PC-9 (cell line): ENCODE measurements at regions not wholly inside any gene's neighbourhood (a gene's known extent, or its start where the extent isn't known, plus 50 kb on each side); places are given as distances from the start of the nearest gene placed in this dataset.

Experiments
- BruUV-seq: library from RNA; stranded (reverse); fragments of 400-500 nt; replicated peaks from 2 replicates; lab custom pipeline; 2021; lab: Mats Ljungman, UMichigan
- CTCF ChIA-PET: fragments of 300-600 bp; sonication (Branson Sonifier 250); formaldehyde crosslinking; loops from one replicate; lab custom pipeline; 2022; ENCODE audit warnings: antibody characterized with exemption; lab: Charles Lee
- POLR2A ChIA-PET: fragments of 300-600 bp; sonication (Branson Sonifier 250); formaldehyde crosslinking; loops from one replicate; lab custom pipeline; 2022; ENCODE audit warnings: antibody characterized with exemption; ENCODE audit not compliant: unreplicated experiment; lab: Charles Lee
- DNase-seq, 2 experiments: peaks; one replicate each; pipeline versions ENCODE4 v3.0.0 to v3.0.0-alpha.2; 2015 to 2022; ENCODE audit warnings: mixed read lengths in 1 of 2
- H2AFZ ChIP-seq: fragments of 200-600 bp; sonication (generic); 2 replicates; pipeline ENCODE4 v1.8.1; 2017; ENCODE audit warnings: antibody characterized with exemption
- H3F3A ChIP-seq: fragments of 200-600 bp; sonication (generic); 2 replicates; pipeline ENCODE4 v1.8.1; 2017; ENCODE audit warnings: antibody characterized with exemption, mild to moderate bottlenecking, low read depth; ENCODE audit not compliant: insufficient read depth
- H3K27ac ChIP-seq: fragments of 200-600 bp; sonication (generic); 2 replicates; pipeline ENCODE4 v1.6.1; 2016; ENCODE audit warnings: mixed run types
- H3K27me3 ChIP-seq: fragments of 200-600 bp; sonication (generic); 2 replicates; pipeline ENCODE4 v1.6.1; 2016; ENCODE audit warnings: low read depth, mixed run types; ENCODE audit not compliant: insufficient read depth
- H3K36me3 ChIP-seq: fragments of 200-600 bp; sonication (generic); 2 replicates; pipeline ENCODE4 v1.6.1; 2016; ENCODE audit warnings: low read depth, mixed run types
- H3K4me1 ChIP-seq: fragments of 200-600 bp; sonication (generic); replicated peaks from 2 replicates; pipeline ENCODE4 v1.6.1; 2016; ENCODE audit warnings: mixed run types; ENCODE audit not compliant: insufficient read depth
- H3K4me2 ChIP-seq: fragments of 200-600 bp; sonication (generic); 2 replicates; pipeline ENCODE4 v1.6.1; 2017; ENCODE audit warnings: mixed run types
- H3K4me3 ChIP-seq: fragments of 200-600 bp; sonication (generic); 2 replicates; pipeline ENCODE4 v1.6.1; 2016; ENCODE audit warnings: mixed run types
- H3K79me2 ChIP-seq: fragments of 200-600 bp; sonication (generic); 2 replicates; pipeline ENCODE4 v1.6.1; 2017; ENCODE audit warnings: low read depth, mixed run types
- H3K9me2 ChIP-seq: fragments of 200-600 bp; sonication (generic); 2 replicates; pipeline ENCODE4 v1.8.1; 2017; ENCODE audit warnings: mild to moderate bottlenecking; ENCODE audit not compliant: insufficient read depth
- H3K9me3 ChIP-seq: fragments of 200-600 bp; sonication (generic); 2 replicates; pipeline ENCODE4 v1.8.1; 2016; ENCODE audit warnings: low read depth; ENCODE audit not compliant: insufficient read depth
- H4K20me1 ChIP-seq: fragments of 200-600 bp; sonication (generic); 2 replicates; pipeline ENCODE4 v1.8.1; 2017; ENCODE audit not compliant: insufficient read depth
- EZH2 ChIP-seq: fragments of 200-600 bp; sonication (generic); IDR thresholded peaks from 2 replicates; pipeline ENCODE4 v1.8.0; 2017; ENCODE audit warnings: antibody characterized with exemption, low read depth
- intact Hi-C: fragments of 100-400 bp; cut with micrococcal nuclease; formaldehyde crosslinking; loops from one replicate; pipeline ENCODE4 v1.10.0; 2022; ENCODE audit not compliant: unreplicated experiment
- TF ChIP-seq, protein P1 (sequence below): fragments of 200-600 bp; sonication (generic); conservative IDR thresholded peaks from 2 replicates; pipeline ENCODE4 v1.6.1; 2017; ENCODE audit warnings: mixed run types, antibody characterized with exemption, mild to moderate bottlenecking, moderate library complexity

DNA sequence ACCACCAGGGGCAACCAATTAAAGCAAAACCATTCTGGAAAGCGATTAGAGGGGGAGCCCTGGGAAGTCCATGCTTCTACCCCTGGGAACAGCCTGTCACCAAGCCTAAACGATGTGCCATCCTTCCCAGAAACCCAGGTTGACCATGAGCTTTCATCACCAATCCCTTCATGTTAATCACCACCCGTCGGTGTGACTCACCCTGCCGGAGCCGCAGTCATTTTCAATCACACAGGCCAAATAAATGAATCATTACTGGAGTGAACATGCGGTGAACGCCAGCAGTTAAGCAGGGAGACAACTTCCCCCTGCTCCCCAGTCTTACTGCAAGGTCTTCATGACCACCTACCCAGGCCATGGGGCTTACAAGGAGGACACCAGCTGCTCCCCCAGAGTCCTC lies 308.8 kb downstream of the AJAP1 start:
- H3K4me2 ChIP-seq = no peak overlapping the region
- DNase-seq = no peak
- peaks cover 9% of the 10 kb centered on the region; the same call in 1 of the 2 replicates for H3K27me3 ChIP-seq
- intact Hi-C loops = no loop called here
- H3F3A ChIP-seq = no peaks in the 10 kb centered on the region
- no peaks in the 10 kb centered on the region for H3K9me2 ChIP-seq
- H3K4me3 ChIP-seq = no peak overlapping the region
- no peak for TF ChIP-seq EZH2
- TF ChIP-seq, protein P1, sequence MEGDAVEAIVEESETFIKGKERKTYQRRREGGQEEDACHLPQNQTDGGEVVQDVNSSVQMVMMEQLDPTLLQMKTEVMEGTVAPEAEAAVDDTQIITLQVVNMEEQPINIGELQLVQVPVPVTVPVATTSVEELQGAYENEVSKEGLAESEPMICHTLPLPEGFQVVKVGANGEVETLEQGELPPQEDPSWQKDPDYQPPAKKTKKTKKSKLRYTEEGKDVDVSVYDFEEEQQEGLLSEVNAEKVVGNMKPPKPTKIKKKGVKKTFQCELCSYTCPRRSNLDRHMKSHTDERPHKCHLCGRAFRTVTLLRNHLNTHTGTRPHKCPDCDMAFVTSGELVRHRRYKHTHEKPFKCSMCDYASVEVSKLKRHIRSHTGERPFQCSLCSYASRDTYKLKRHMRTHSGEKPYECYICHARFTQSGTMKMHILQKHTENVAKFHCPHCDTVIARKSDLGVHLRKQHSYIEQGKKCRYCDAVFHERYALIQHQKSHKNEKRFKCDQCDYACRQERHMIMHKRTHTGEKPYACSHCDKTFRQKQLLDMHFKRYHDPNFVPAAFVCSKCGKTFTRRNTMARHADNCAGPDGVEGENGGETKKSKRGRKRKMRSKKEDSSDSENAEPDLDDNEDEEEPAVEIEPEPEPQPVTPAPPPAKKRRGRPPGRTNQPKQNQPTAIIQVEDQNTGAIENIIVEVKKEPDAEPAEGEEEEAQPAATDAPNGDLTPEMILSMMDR = no peak
- H3K36me3 ChIP-seq = no peaks in the 10 kb centered on the region
- H2AFZ ChIP-seq = no peak overlapping the region
- H4K20me1 ChIP-seq = no peaks in the 10 kb centered on the region
- ChIA-PET POLR2A (no interaction called here), CTCF (no interaction called here)
- no peaks in the 10 kb centered on the region for H3K4me1 ChIP-seq
- no TSS peak for BruUV-seq
- no peaks in the 10 kb centered on the region for H3K9me3 ChIP-seq
- no peaks in the 10 kb centered on the region for H3K79me2 ChIP-seq
- no peak overlapping the region for H3K27ac ChIP-seq

DNA sequence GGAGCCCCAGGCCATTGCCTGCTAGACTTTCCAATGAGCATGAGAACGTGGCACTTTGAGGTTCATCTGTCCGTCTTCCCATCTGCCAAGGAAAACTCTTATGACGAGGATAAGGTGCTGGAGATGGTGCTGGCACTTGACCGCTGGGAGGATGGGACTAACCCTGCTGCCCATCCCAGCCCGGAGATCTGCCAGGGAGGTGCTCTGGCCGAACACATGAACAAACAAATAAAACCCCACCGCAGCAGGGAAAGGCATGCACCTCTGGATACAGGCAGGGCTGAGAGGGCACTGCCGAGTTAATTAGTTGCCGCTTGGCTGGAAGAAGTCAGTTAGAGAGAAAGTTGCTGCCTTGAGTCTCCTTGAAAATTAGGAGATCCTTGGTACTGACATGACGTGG lies 308.4 kb downstream of the AJAP1 start:
- no peaks in the 10 kb centered on the region for H3K9me2 ChIP-seq
- no peak overlapping the region for H3K4me2 ChIP-seq
- BruUV-seq = no TSS peak
- H3K36me3 ChIP-seq = no peaks in the 10 kb centered on the region
- intact Hi-C loops = no loop called here
- TF ChIP-seq EZH2 = no peak
- TF ChIP-seq, protein P1 = no peak
- H2AFZ ChIP-seq = no peak overlapping the region
- H3K4me1 ChIP-seq = no peaks in the 10 kb centered on the region
- H3K4me3 ChIP-seq = no peak overlapping the region
- H4K20me1 ChIP-seq = no peaks in the 10 kb centered on the region
- DNase-seq = no peak
- H3K27me3 ChIP-seq = peaks cover 9% of the 10 kb centered on the region; the same call in 1 of the 2 replicates
- H3K79me2 ChIP-seq = no peaks in the 10 kb centered on the region
- CTCF ChIA-PET = no interaction called here
- POLR2A ChIA-PET = no interaction called here
- no peaks in the 10 kb centered on the region for H3K9me3 ChIP-seq
- H3K27ac ChIP-seq = no peak overlapping the region
- H3F3A ChIP-seq = no peaks in the 10 kb centered on the region

DNA sequence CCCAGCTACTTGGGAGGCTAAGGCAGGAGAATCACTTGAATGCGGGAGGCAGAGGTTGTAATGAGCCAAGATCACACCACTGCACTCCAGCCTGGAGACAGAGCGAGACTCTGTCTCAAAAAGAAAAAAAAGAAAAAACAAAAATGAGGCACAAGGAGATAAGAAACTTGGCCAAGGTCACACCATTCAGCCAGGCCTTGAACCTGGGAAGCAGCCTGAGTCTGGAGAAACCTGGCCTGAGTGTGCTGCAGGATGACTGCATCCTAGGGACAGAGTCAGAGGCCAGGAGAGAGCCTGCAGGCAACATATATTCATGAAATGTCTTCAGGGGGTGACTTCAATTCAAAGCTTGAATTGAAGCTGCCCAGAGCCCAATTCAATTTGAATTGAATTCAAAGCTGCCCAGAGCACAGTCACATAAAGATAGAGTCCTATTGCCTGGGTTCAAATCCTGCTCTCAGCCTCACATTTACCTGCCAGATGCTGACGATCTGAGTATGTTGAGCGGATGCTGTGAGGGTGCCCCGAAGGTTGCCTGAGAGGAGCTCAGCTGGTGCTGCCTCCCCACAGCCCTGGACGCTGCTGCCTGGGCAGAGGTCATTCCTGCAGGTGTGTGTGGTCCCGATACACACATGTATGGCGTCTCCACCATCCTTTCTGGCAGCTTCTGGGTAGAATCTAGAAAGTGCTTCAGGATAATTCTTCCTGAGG lies 307.7 kb downstream of the AJAP1 start:
- ChIA-PET CTCF (no interaction called here), POLR2A (no interaction called here)
- Histone ChIP-seq H3K4me2 (no peak overlapping the region), H3K79me2 (no peaks in the 10 kb centered on the region), H3K9me3 (no peaks in the 10 kb centered on the region), H3K9me2 (no peaks in the 10 kb centered on the region), H3K27ac (no peak overlapping the region), H3K4me1 (no peaks in the 10 kb centered on the region), H2AFZ (no peak overlapping the region), H3K36me3 (no peaks in the 10 kb centered on the region), H3F3A (no peaks in the 10 kb centered on the region), H4K20me1 (no peaks in the 10 kb centered on the region), H3K4me3 (no peak overlapping the region), H3K27me3 (peaks cover 9% of the 10 kb centered on the region; the same call in 1 of the 2 replicates)
- intact Hi-C loops = no loop called here
- no TSS peak for BruUV-seq
- DNase-seq = no peak
- TF ChIP-seq, protein P1 = no peak
- TF ChIP-seq EZH2 = no peak
